ENCODE measurements at regions not wholly inside any gene's neighbourhood (a gene's known extent, or its start where the extent isn't known, plus 50 kb on each side); places are given as distances from the start of the nearest gene placed in this dataset.
"Not testable (repeated sequence)": the region's sequence is repeated elsewhere in the genome, so short reads cannot be mapped to it uniquely, and the experiment has no call there.

DNA sequence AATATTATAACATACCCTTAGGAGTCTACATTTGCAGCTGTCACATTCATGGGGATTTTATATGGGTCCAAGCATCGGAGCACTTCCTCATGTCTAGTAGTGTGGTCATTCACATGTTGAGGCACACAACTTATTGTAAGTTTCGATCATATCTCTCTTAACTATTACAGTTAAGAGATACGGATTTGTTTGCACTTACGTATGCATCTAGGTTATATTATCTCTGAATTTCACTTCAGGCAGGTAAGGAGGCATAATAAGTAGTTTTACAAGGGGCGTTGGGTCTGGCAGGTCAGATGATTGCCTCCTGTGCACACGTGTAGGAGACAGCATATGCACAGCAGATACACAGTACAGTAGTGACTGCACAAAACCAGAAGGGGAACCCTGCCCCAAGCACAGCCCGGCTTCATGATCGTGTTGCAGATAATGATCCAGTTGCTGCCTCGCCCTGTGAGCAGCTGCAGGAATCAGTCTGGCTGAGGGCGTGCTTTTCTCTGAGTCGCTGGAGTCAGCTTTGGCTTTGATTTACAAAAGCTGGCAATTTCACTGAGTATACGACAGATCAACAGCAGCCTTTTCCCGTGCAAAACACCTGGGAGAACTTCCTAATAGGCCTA is 302.9 kb upstream of the GATB start:
- H3K4me3 ChIP-seq = no peak overlapping the region
- no peak for DNase-seq (ENCODE audit: low spot score)
- peak overlapping the region in 1 of 2 donors; percentile 58 for H3K27ac ChIP-seq
- no peaks in the 10 kb centered on the region for H3K36me3 ChIP-seq
- no peaks in the 10 kb centered on the region for H3K27me3 ChIP-seq
- H3K9me3 ChIP-seq = no peaks in the 10 kb centered on the region
- H3K4me1 ChIP-seq = peaks cover 0 to 21% of the 10 kb centered on the region in 2 donors
- TF ChIP-seq, protein P1, sequence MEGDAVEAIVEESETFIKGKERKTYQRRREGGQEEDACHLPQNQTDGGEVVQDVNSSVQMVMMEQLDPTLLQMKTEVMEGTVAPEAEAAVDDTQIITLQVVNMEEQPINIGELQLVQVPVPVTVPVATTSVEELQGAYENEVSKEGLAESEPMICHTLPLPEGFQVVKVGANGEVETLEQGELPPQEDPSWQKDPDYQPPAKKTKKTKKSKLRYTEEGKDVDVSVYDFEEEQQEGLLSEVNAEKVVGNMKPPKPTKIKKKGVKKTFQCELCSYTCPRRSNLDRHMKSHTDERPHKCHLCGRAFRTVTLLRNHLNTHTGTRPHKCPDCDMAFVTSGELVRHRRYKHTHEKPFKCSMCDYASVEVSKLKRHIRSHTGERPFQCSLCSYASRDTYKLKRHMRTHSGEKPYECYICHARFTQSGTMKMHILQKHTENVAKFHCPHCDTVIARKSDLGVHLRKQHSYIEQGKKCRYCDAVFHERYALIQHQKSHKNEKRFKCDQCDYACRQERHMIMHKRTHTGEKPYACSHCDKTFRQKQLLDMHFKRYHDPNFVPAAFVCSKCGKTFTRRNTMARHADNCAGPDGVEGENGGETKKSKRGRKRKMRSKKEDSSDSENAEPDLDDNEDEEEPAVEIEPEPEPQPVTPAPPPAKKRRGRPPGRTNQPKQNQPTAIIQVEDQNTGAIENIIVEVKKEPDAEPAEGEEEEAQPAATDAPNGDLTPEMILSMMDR (IDR thresholded peaks at IDR 0.05) = no peak

DNA sequence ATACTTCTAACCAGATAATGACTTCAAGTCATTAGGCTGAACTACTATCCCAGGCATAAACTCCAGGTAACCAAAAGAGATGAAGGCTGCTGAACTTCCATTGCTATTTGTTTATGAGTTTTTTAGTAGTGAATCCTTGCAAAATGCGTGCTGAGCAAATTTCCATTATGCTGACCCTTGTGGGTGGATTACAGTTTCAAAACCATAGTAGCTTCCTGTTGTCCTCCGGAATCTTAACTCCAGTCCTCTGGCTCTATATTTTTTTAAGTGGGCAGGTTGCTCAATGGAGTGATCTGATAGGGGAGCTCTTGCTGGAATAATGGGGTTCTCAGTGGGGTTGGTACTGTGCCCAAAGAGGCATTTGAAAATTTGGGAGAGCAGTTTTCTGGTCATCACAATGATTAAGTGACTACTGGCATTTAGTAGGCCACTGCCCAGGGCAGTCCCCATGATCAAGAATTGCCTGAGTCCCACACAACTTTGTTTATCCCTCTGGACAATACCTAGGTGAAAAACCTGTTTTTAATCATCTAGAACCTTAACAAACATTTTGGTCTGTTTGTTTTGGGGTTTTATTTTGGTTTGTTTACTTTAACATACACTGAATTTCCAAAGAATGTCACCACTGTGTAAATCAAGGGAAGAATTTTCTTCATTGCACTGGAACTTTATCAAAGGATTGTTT is 302.3 kb upstream of the GATB start:
- DNase-seq (ENCODE audit: low spot score) = no peak
- peaks cover 0 to 2% of the 10 kb centered on the region in 2 donors for H3K9me3 ChIP-seq
- no peaks in the 10 kb centered on the region for H3K36me3 ChIP-seq
- H3K4me3 ChIP-seq = no peak overlapping the region
- peaks cover 0 to 21% of the 10 kb centered on the region in 2 donors for H3K4me1 ChIP-seq
- TF ChIP-seq, protein P1 (IDR thresholded peaks at IDR 0.05) = no peak
- H3K27me3 ChIP-seq = no peaks in the 10 kb centered on the region
- H3K27ac ChIP-seq = no peak overlapping the region

DNA sequence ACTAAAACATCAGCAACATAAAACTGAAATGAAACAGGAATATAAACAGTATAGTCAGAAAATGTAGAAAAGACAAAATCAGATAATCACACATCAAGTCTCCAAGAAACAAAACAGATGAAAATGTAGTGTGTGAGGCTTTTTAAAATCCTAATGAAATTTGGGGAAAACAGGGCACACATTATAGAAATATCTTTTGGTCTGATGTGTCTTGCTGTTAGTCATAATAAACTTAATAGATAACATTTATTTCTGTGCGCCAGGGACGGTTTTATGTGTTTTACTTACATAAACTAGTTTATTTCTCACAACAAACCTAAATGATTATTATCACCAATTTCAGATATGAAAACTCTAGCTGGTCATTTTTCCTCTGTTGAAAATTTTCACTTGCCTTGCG is 293.9 kb upstream of the GATB start:
- Histone ChIP-seq H3K27ac (no peak overlapping the region), H3K27me3 (no peaks in the 10 kb centered on the region), H3K9me3 (peaks cover 0 to 18% of the 10 kb centered on the region in 2 donors), H3K4me3 (no peak overlapping the region), H3K4me1 (no peaks in the 10 kb centered on the region), H3K36me3 (no peaks in the 10 kb centered on the region)
- TF ChIP-seq, protein P1 (IDR thresholded peaks at IDR 0.05) = no peak
- DNase-seq (ENCODE audit: low spot score) = no peak

GRCh38 chr4:152052451-152053057 is 291.7 kb upstream of the GATB start:
- Histone ChIP-seq H3K36me3 (no peaks in the 10 kb centered on the region), H3K27ac (no peak overlapping the region), H3K27me3 (no peaks in the 10 kb centered on the region), H3K4me1 (no peaks in the 10 kb centered on the region), H3K9me3 (peaks cover 0 to 11% of the 10 kb centered on the region in 2 donors), H3K4me3 (no peak overlapping the region)
- no peak for DNase-seq (ENCODE audit: low spot score)
- TF ChIP-seq, protein P1 (IDR thresholded peaks at IDR 0.05) = no peak

GRCh38 chr4:152051332-152051731 is 290.5 kb upstream of the GATB start:
- DNase-seq (ENCODE audit: low spot score); H3K9me3 ChIP-seq; H3K27me3 ChIP-seq; H3K4me1 ChIP-seq; H3K27ac ChIP-seq; H3K4me3 ChIP-seq; H3K36me3 ChIP-seq: not testable (repeated sequence)

- Histone ChIP-seq H3K4me1 (peaks cover 0 to 10% of the 10 kb centered on the region in 2 donors), H3K9me3 (no peaks in the 10 kb centered on the region), H3K27ac (no peak overlapping the region), H3K4me3 (no peak overlapping the region), H3K36me3 (no peaks in the 10 kb centered on the region), H3K27me3 (no peaks in the 10 kb centered on the region)
- TF ChIP-seq, protein P1 (IDR thresholded peaks at IDR 0.05) = no peak
- DNase-seq (ENCODE audit: low spot score) = no peak
These were observed 289.3 kb upstream of the GATB start for GRCh38 chr4:152050106-152050505.
